Nephron (organoid): ENCODE measurements at regions not wholly inside any gene's neighbourhood (a gene's known extent, or its start where the extent isn't known, plus 50 kb on each side); places are given as distances from the start of the nearest gene placed in this dataset.

Source experiments
- H3K27ac Mint-ChIP-seq, 3 experiments: 2 replicates each; pipeline ENCODE4 v1.8.0; 2020; ENCODE audit warnings: mixed read lengths in 3 of 3, mild to moderate bottlenecking in 2 of 3, moderate library complexity in 1 of 3
- H3K27me3 Mint-ChIP-seq: 2 replicates; pipeline ENCODE4 v1.8.0; 2021; ENCODE audit warnings: low read depth, mild to moderate bottlenecking, moderate library complexity, mixed read lengths
- H3K36me3 Mint-ChIP-seq: 2 replicates; pipeline ENCODE4 v1.8.0; 2020; ENCODE audit warnings: low read depth, mixed read lengths
- H3K4me1 Mint-ChIP-seq: 2 replicates; pipeline ENCODE4 v1.8.0; 2020; ENCODE audit warnings: mixed read lengths
- H3K4me3 Mint-ChIP-seq, 3 experiments: 2 replicates each; pipeline ENCODE4 v1.8.0; 2020; ENCODE audit warnings: mild to moderate bottlenecking in 3 of 3, mixed read lengths in 3 of 3, moderate library complexity in 2 of 3
- H3K9me3 Mint-ChIP-seq: 2 replicates; pipeline ENCODE4 v1.8.0; 2020; ENCODE audit warnings: mixed read lengths
- CTCF ChIP-seq, 3 experiments: fragments of 200-600 bp; sonication (generic); IDR thresholded peaks; one replicate each; pipeline ENCODE4 v1.5.0; 2021; ENCODE audit warnings: antibody characterized with exemption in 3 of 3; ENCODE audit not compliant: unreplicated experiment in 3 of 3

GRCh38 chr12:103205906-103206305, 248.4 kb downstream of the ASCL1 start:
- Mint-ChIP-seq H3K4me1 (no peaks in the 10 kb centered on the region), H3K4me3 (no peak overlapping the region), H3K9me3 (no peaks in the 10 kb centered on the region), H3K27me3 (no peaks in the 10 kb centered on the region), H3K36me3 (no peaks in the 10 kb centered on the region), H3K27ac (no peak overlapping the region)
- no peak for TF ChIP-seq CTCF (IDR thresholded peaks at IDR 0.05; ENCODE audit: unreplicated experiment in 3 of 3)

- no peak overlapping the region for H3K27ac Mint-ChIP-seq
- no peaks in the 10 kb centered on the region for H3K36me3 Mint-ChIP-seq
- H3K9me3 Mint-ChIP-seq: no peaks in the 10 kb centered on the region
- no peak for TF ChIP-seq CTCF (IDR thresholded peaks at IDR 0.05; ENCODE audit: unreplicated experiment in 3 of 3)
- H3K4me1 Mint-ChIP-seq: no peaks in the 10 kb centered on the region
- no peak overlapping the region for H3K4me3 Mint-ChIP-seq
- no peaks in the 10 kb centered on the region for H3K27me3 Mint-ChIP-seq
Observed at GRCh38 chr12:103207936-103208335, 250.5 kb downstream of the ASCL1 start.

- H3K27me3 Mint-ChIP-seq: peaks cover 5% of the 10 kb centered on the region
- TF ChIP-seq CTCF (IDR thresholded peaks at IDR 0.05; ENCODE audit: unreplicated experiment in 3 of 3): no peak
- no peaks in the 10 kb centered on the region for H3K4me1 Mint-ChIP-seq
Observed at GRCh38 chr12:103241184-103241583, 254.6 kb downstream of the C12orf42 start.

GRCh38 chr12:103244596-103244995, 251.2 kb downstream of the C12orf42 start:
- Mint-ChIP-seq H3K4me1 (no peaks in the 10 kb centered on the region), H3K27ac (no peak overlapping the region), H3K36me3 (no peaks in the 10 kb centered on the region), H3K4me3 (no peak overlapping the region), H3K27me3 (peaks cover 5% of the 10 kb centered on the region), H3K9me3 (no peaks in the 10 kb centered on the region)
- no peak for TF ChIP-seq CTCF (IDR thresholded peaks at IDR 0.05; ENCODE audit: unreplicated experiment in 3 of 3)

More at GRCh38 chr12:103241184-103241583, 254.6 kb downstream of the C12orf42 start:
- no peak overlapping the region for H3K4me3 Mint-ChIP-seq
- H3K36me3 Mint-ChIP-seq: no peaks in the 10 kb centered on the region
- no peaks in the 10 kb centered on the region for H3K9me3 Mint-ChIP-seq
- no peak overlapping the region for H3K27ac Mint-ChIP-seq

GRCh38 chr12:103247531-103247930, 248.2 kb downstream of the C12orf42 start:
- Mint-ChIP-seq H3K27ac (no peak overlapping the region), H3K9me3 (no peaks in the 10 kb centered on the region), H3K27me3 (peaks cover 5% of the 10 kb centered on the region), H3K4me3 (no peak overlapping the region), H3K4me1 (no peaks in the 10 kb centered on the region), H3K36me3 (no peaks in the 10 kb centered on the region)
- TF ChIP-seq CTCF (IDR thresholded peaks at IDR 0.05; ENCODE audit: unreplicated experiment in 3 of 3): no peak

- Mint-ChIP-seq H3K27me3 (peaks cover 5% of the 10 kb centered on the region), H3K4me1 (no peaks in the 10 kb centered on the region), H3K4me3 (no peak overlapping the region), H3K9me3 (peaks cover 3% of the 10 kb centered on the region), H3K27ac (no peak overlapping the region), H3K36me3 (no peaks in the 10 kb centered on the region)
- no peak for TF ChIP-seq CTCF (IDR thresholded peaks at IDR 0.05; ENCODE audit: unreplicated experiment in 3 of 3)
Observed at GRCh38 chr12:103249607-103250006, 246.2 kb downstream of the C12orf42 start.
